ENCODE measurements at regions not wholly inside any gene's neighbourhood (a gene's known extent, or its start where the extent isn't known, plus 50 kb on each side); places are given as distances from the start of the nearest gene placed in this dataset.
A peak's percentile ranks its signal among the peaks of the same experiment; 100 is the strongest.

- Mint-ChIP-seq H3K9me3 (ENCODE audit: unreplicated experiment) (no peaks in the 10 kb centered on the region), H3K4me1 (ENCODE audit: low read depth, unreplicated experiment) (no peaks in the 10 kb centered on the region)
- no peaks in the 10 kb centered on the region for H3K4me1 ChIP-seq (ENCODE audit: insufficient read depth, low read length)
Observed at GRCh38 chr6:166084951-166085350, 82.7 kb downstream of the TBXT start.

DNA sequence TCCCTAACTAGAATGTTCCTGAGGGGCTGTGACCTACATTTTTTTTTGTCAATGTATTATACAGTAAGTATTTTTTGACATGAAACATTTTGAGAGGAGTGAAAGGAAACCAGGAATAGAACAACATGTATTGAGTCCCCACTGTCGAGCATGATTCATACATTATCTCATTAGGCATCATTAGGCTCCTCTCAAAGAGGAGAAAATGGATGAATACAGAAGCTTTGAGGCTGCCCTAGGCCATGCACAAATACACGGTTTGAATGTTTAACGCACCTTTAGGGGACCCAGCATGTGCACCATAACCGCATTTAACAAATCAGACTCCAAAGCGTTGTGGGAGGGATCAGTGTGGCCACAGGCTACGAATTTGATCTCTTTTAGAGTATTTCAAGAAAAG, 87.8 kb downstream of the TBXT start:
- Histone ChIP-seq H3K9me3 (ENCODE audit: insufficient read depth, low read depth, low read length) (no peaks in the 10 kb centered on the region), H3K27ac (ENCODE audit: low read depth, low read length) (no peak overlapping the region), H2AFZ (ENCODE audit: low read depth, low read length) (no peak overlapping the region), H3K36me3 (ENCODE audit: insufficient read depth, low read length) (no peaks in the 10 kb centered on the region), H4K20me1 (ENCODE audit: insufficient read depth, low read length) (no peaks in the 10 kb centered on the region), H3K4me3 (ENCODE audit: insufficient read depth, low read depth, low read length) (no peak overlapping the region), H3K9ac (ENCODE audit: low read length) (no peak overlapping the region), H3K4me1 (ENCODE audit: insufficient read depth, low read length) (no peaks in the 10 kb centered on the region), H3K27me3 (ENCODE audit: insufficient read depth, low read length) (no peaks in the 10 kb centered on the region), H3K4me2 (ENCODE audit: low read length) (no peak overlapping the region), H3K79me2 (ENCODE audit: insufficient read depth, low read length) (no peaks in the 10 kb centered on the region)
- no peak for TF ChIP-seq EZH2 (IDR thresholded peaks at IDR 0.05; ENCODE audit: insufficient read depth, low read length)
- no peak for TF ChIP-seq CTCF (IDR thresholded peaks at IDR 0.05; ENCODE audit: insufficient read depth, low read depth, low read length)
- H3K4me1 Mint-ChIP-seq (ENCODE audit: low read depth, unreplicated experiment), result peaks cover 8% of the 10 kb centered on the region
- H3K9me3 Mint-ChIP-seq (ENCODE audit: unreplicated experiment), result no peaks in the 10 kb centered on the region
- DNase-seq (ENCODE audit: low read depth) (no peak), FAIRE-seq (no peak)
- H3K4me3 Mint-ChIP-seq (ENCODE audit: unreplicated experiment), result no peak overlapping the region
- no peak overlapping the region for H3K27ac Mint-ChIP-seq (ENCODE audit: unreplicated experiment)
- no peaks in the 10 kb centered on the region for H3K27me3 Mint-ChIP-seq (ENCODE audit: low read depth, unreplicated experiment)
- no peaks in the 10 kb centered on the region for H3K36me3 Mint-ChIP-seq (ENCODE audit: low read depth, unreplicated experiment)

More at GRCh38 chr6:166084951-166085350, 82.7 kb downstream of the TBXT start:
- no peak overlapping the region for H3K9ac ChIP-seq (ENCODE audit: low read length)
- no peaks in the 10 kb centered on the region for H4K20me1 ChIP-seq (ENCODE audit: insufficient read depth, low read length)
- H3K4me3 Mint-ChIP-seq (ENCODE audit: unreplicated experiment), result no peak overlapping the region
- TF ChIP-seq CTCF (IDR thresholded peaks at IDR 0.05; ENCODE audit: insufficient read depth, low read depth, low read length) (no peak), EZH2 (IDR thresholded peaks at IDR 0.05; ENCODE audit: insufficient read depth, low read length) (no peak)
- no peaks in the 10 kb centered on the region for H3K9me3 ChIP-seq (ENCODE audit: insufficient read depth, low read depth, low read length)
- H3K4me3 ChIP-seq (ENCODE audit: insufficient read depth, low read depth, low read length), result no peak overlapping the region
- no peak for FAIRE-seq
- H3K79me2 ChIP-seq (ENCODE audit: insufficient read depth, low read length), result no peaks in the 10 kb centered on the region
- H2AFZ ChIP-seq (ENCODE audit: low read depth, low read length), result no peak overlapping the region
- H3K27ac Mint-ChIP-seq (ENCODE audit: unreplicated experiment), result no peak overlapping the region
- H3K36me3 Mint-ChIP-seq (ENCODE audit: low read depth, unreplicated experiment), result no peaks in the 10 kb centered on the region
- H3K36me3 ChIP-seq (ENCODE audit: insufficient read depth, low read length), result no peaks in the 10 kb centered on the region
- no peaks in the 10 kb centered on the region for H3K27me3 ChIP-seq (ENCODE audit: insufficient read depth, low read length)
- H3K27ac ChIP-seq (ENCODE audit: low read depth, low read length), result no peak overlapping the region
- H3K27me3 Mint-ChIP-seq (ENCODE audit: low read depth, unreplicated experiment), result peaks cover 2% of the 10 kb centered on the region
- no peak overlapping the region for H3K4me2 ChIP-seq (ENCODE audit: low read length)
- no peak for DNase-seq (ENCODE audit: low read depth)

GRCh38 chr6:166078294-166078693, 89.4 kb downstream of the TBXT start:
- Histone ChIP-seq H3K27ac (ENCODE audit: low read depth, low read length) (no peak overlapping the region), H3K4me3 (ENCODE audit: insufficient read depth, low read depth, low read length) (no peak overlapping the region), H3K9ac (ENCODE audit: low read length) (no peak overlapping the region), H3K79me2 (ENCODE audit: insufficient read depth, low read length) (no peaks in the 10 kb centered on the region), H2AFZ (ENCODE audit: low read depth, low read length) (no peak overlapping the region), H3K4me2 (ENCODE audit: low read length) (no peak overlapping the region), H3K27me3 (ENCODE audit: insufficient read depth, low read length) (no peaks in the 10 kb centered on the region), H3K36me3 (ENCODE audit: insufficient read depth, low read length) (no peaks in the 10 kb centered on the region), H4K20me1 (ENCODE audit: insufficient read depth, low read length) (no peaks in the 10 kb centered on the region), H3K4me1 (ENCODE audit: insufficient read depth, low read length) (no peaks in the 10 kb centered on the region), H3K9me3 (ENCODE audit: insufficient read depth, low read depth, low read length) (no peaks in the 10 kb centered on the region)
- Mint-ChIP-seq H3K27ac (ENCODE audit: unreplicated experiment) (no peak overlapping the region), H3K36me3 (ENCODE audit: low read depth, unreplicated experiment) (no peaks in the 10 kb centered on the region), H3K4me1 (ENCODE audit: low read depth, unreplicated experiment) (peaks cover 8% of the 10 kb centered on the region), H3K4me3 (ENCODE audit: unreplicated experiment) (no peak overlapping the region), H3K27me3 (ENCODE audit: low read depth, unreplicated experiment) (no peaks in the 10 kb centered on the region), H3K9me3 (ENCODE audit: unreplicated experiment) (no peaks in the 10 kb centered on the region)
- TF ChIP-seq EZH2 (IDR thresholded peaks at IDR 0.05; ENCODE audit: insufficient read depth, low read length) (no peak), CTCF (IDR thresholded peaks at IDR 0.05; ENCODE audit: insufficient read depth, low read depth, low read length) (no peak)
- FAIRE-seq (peak; percentile 96), DNase-seq (ENCODE audit: low read depth) (peak; percentile 96)
